OCI-LY3 (cell line): ENCODE measurements at regions not wholly inside any gene's neighbourhood (a gene's known extent, or its start where the extent isn't known, plus 50 kb on each side); places are given as distances from the start of the nearest gene placed in this dataset.

Experiments used
- H2AFZ ChIP-seq: fragments of 200-600, 300-600 bp; shearing (Covaris generic); 2 replicates; pipeline ENCODE4 v1.6.0; 2014; ENCODE audit warnings: antibody characterized with exemption, low read depth, low read length
- H3K27ac ChIP-seq: fragments of 200-600, 300-600 bp; sonication (generic); 2 replicates; pipeline ENCODE4 v1.5.1; 2014; ENCODE audit warnings: mild to moderate bottlenecking, low read length, moderate library complexity, mixed read lengths
- H3K27me3 ChIP-seq: fragments of 200-600, 300-600 bp; sonication (generic); 2 replicates; pipeline ENCODE4 v1.6.1; 2014; ENCODE audit warnings: low read depth, low read length, mixed read lengths
- H3K36me3 ChIP-seq: fragments of 200-600, 300-600 bp; sonication (generic); replicated peaks from 2 replicates; pipeline ENCODE3; 2014; ENCODE audit warnings: low read depth, low read length, mixed read lengths
- H3K4me1 ChIP-seq: fragments of 300-600, 200-600 bp; sonication (generic); 2 replicates; pipeline ENCODE4 v1.6.1; 2014; ENCODE audit warnings: low read length, mixed read lengths
- H3K4me2 ChIP-seq: fragments of 200-600, 300-600 bp; sonication (generic); 2 replicates; pipeline ENCODE4 v1.6.1; 2014; ENCODE audit warnings: low read length, mixed read lengths
- H3K4me3 ChIP-seq: fragments of 300-600, 200-600 bp; sonication (generic); 2 replicates; pipeline ENCODE4 v1.5.1; 2014; ENCODE audit warnings: antibody characterized with exemption, mild to moderate bottlenecking, low read length, moderate library complexity
- H3K79me2 ChIP-seq: fragments of 300-600, 200-600 bp; shearing (Covaris generic); 2 replicates; pipeline ENCODE4 v1.6.1; 2014; ENCODE audit warnings: mild to moderate bottlenecking, low read length, mixed read lengths
- H3K9ac ChIP-seq: fragments of 300-600, 200-600 bp; shearing (Covaris generic); 2 replicates; pipeline ENCODE4 v1.6.0; 2014; ENCODE audit warnings: mild to moderate bottlenecking, low read length, moderate library complexity
- H3K9me3 ChIP-seq: fragments of 200-600, 300-600 bp; shearing (Covaris generic); 2 replicates; pipeline ENCODE4 v1.6.1; 2014; ENCODE audit warnings: low read length, mixed read lengths; ENCODE audit not compliant: insufficient read depth
- H4K20me1 ChIP-seq: fragments of 200-600, 300-600 bp; sonication (generic); 2 replicates; pipeline ENCODE4 v1.6.1; 2016; ENCODE audit warnings: low read length, mixed read lengths; ENCODE audit not compliant: insufficient read depth
- CTCF ChIP-seq: fragments of 200-600, 300-600 bp; sonication (generic); IDR thresholded peaks from 2 replicates; pipeline ENCODE4 v1.5.1; 2014; ENCODE audit warnings: antibody characterized with exemption, low read length, low read depth
- EZH2phosphoT487 ChIP-seq: fragments of 200-600 bp; shearing (Covaris generic); IDR thresholded peaks from 2 replicates; pipeline ENCODE4 v1.6.1; 2018; ENCODE audit warnings: antibody characterized with exemption, mixed run types, low read depth

- no peak overlapping the region for H3K9ac ChIP-seq
- TF ChIP-seq CTCF (no peak), EZH2phosphoT487 (no peak)
- H2AFZ ChIP-seq = no peak overlapping the region
- no peak overlapping the region for H3K4me2 ChIP-seq
- H3K27ac ChIP-seq = no peak overlapping the region
- H4K20me1 ChIP-seq = no peaks in the 10 kb centered on the region
- no peaks in the 10 kb centered on the region for H3K27me3 ChIP-seq
- H3K4me3 ChIP-seq = no peak overlapping the region
- H3K79me2 ChIP-seq = no peaks in the 10 kb centered on the region
- no peaks in the 10 kb centered on the region for H3K36me3 ChIP-seq
- H3K9me3 ChIP-seq = no peaks in the 10 kb centered on the region
- no peaks in the 10 kb centered on the region for H3K4me1 ChIP-seq
Measured at GRCh38 chr18:5626130-5626880, 82.5 kb upstream of the EPB41L3 start.

DNA sequence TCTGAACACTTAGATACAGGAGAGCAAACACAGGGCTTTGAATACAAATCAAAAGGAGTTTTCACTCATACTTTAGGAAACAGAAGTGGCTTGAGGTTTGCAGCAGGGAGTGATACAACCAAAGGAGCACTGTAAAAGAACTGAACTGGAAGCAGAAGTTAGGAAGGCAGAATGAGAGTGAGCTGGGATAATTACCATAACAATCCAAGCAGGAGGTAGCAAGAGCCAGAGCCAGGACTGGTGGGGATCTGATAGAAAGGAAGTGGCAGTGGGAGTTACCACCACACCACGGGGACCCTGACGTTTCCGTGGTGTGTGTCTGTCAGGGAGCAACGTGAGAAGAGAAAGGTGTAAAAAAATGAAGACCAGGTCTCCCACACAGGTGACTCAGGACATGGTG, 81.3 kb upstream of the EPB41L3 start:
- no peak for TF ChIP-seq EZH2phosphoT487
- no peak for TF ChIP-seq CTCF
- H3K9ac ChIP-seq = no peak overlapping the region
- no peak overlapping the region for H3K27ac ChIP-seq
- H2AFZ ChIP-seq = no peak overlapping the region
- H3K36me3 ChIP-seq = no peaks in the 10 kb centered on the region
- H3K4me2 ChIP-seq = no peak overlapping the region
- no peaks in the 10 kb centered on the region for H3K79me2 ChIP-seq
- H3K4me3 ChIP-seq = no peak overlapping the region
- no peaks in the 10 kb centered on the region for H3K9me3 ChIP-seq
- no peaks in the 10 kb centered on the region for H3K4me1 ChIP-seq
- no peaks in the 10 kb centered on the region for H4K20me1 ChIP-seq
- no peaks in the 10 kb centered on the region for H3K27me3 ChIP-seq

- H3K4me2 ChIP-seq = no peak overlapping the region
- H3K79me2 ChIP-seq = no peaks in the 10 kb centered on the region
- TF ChIP-seq EZH2phosphoT487 (no peak), CTCF (no peak)
- H3K4me1 ChIP-seq = no peaks in the 10 kb centered on the region
- no peaks in the 10 kb centered on the region for H4K20me1 ChIP-seq
- H3K9me3 ChIP-seq = no peaks in the 10 kb centered on the region
- H3K4me3 ChIP-seq = no peak overlapping the region
- H2AFZ ChIP-seq = no peak overlapping the region
- H3K36me3 ChIP-seq = no peaks in the 10 kb centered on the region
- no peaks in the 10 kb centered on the region for H3K27me3 ChIP-seq
- no peak overlapping the region for H3K9ac ChIP-seq
- no peak overlapping the region for H3K27ac ChIP-seq
Measured at GRCh38 chr18:5622905-5623304, 79.1 kb upstream of the EPB41L3 start.

GRCh38 chr18:5620289-5620688, 76.5 kb upstream of the EPB41L3 start:
- Histone ChIP-seq H3K4me2 (no peak overlapping the region), H3K4me3 (no peak overlapping the region), H4K20me1 (no peaks in the 10 kb centered on the region), H3K27ac (no peak overlapping the region), H3K27me3 (no peaks in the 10 kb centered on the region), H3K36me3 (no peaks in the 10 kb centered on the region), H3K79me2 (no peaks in the 10 kb centered on the region), H3K4me1 (no peaks in the 10 kb centered on the region), H3K9me3 (no peaks in the 10 kb centered on the region), H2AFZ (no peak overlapping the region), H3K9ac (no peak overlapping the region)
- TF ChIP-seq EZH2phosphoT487 (no peak), CTCF (no peak)
